B cell (primary cell): ENCODE measurements at regions not wholly inside any gene's neighbourhood (a gene's known extent, or its start where the extent isn't known, plus 50 kb on each side); places are given as distances from the start of the nearest gene placed in this dataset.

Source experiments
- ATAC-seq: fragments of 200-7000 bp; cut with Tn5 transposase; one replicate; pipeline ENCODE4 v1.10.0; 2021; ENCODE audit warnings: low read depth, mild to moderate bottlenecking, moderate number of reproducible peaks, moderate library complexity
- CTCF ChIA-PET: fragments of 350-600 bp; sonication (Branson Sonifier 250); formaldehyde crosslinking; loops from one replicate; lab custom pipeline; 2021; ENCODE audit warnings: antibody characterized with exemption, inconsistent platforms; lab: Charles Lee
- POLR2A ChIA-PET: fragments of 350-600 bp; sonication (Branson Sonifier 250); formaldehyde crosslinking; loops from one replicate; lab custom pipeline; 2021; ENCODE audit warnings: antibody characterized with exemption; lab: Charles Lee
- DNase-seq: peaks from one replicate; pipeline ENCODE4 v3.0.0; 2013
- H2AFZ ChIP-seq: 2 replicates; pipeline ENCODE4 v1.6.1; 2012; ENCODE audit warnings: mild to moderate bottlenecking, low read depth, low read length; ENCODE audit not compliant: insufficient read depth, poor library complexity, severe bottlenecking
- H3K27ac ChIP-seq, 2 donors: 1 replicate in 1 of 2; 2 replicates in 1 of 2; pipeline ENCODE4 v1.5.1; 2012 to 2013; ENCODE audit warnings: low read length in 2 of 2, mild to moderate bottlenecking in 2 of 2, moderate library complexity in 1 of 2
- H3K27me3 ChIP-seq, 4 experiments: fragments of 200-600 bp in 1 of 4; sonication (generic) in 1 of 4; replicated peaks in 1 of 4; 1 replicate in 2 of 4; 2 replicates in 2 of 4; pipeline versions ENCODE4 v1.6.1 to v1.7.0; 2013 to 2016; ENCODE audit warnings: low read length in 3 of 4, mild to moderate bottlenecking in 2 of 4, mixed read lengths in 1 of 4, moderate library complexity in 1 of 4; ENCODE audit not compliant: insufficient read depth in 4 of 4, control insufficient read depth in 3 of 4; ENCODE audit errors: control extremely low read depth in 1 of 4
- H3K36me3 ChIP-seq, 2 experiments: replicated peaks in 1 of 2; 1 replicate in 1 of 2; 2 replicates in 1 of 2; pipeline versions ENCODE4 v1.6.1 to v1.7.1; 2013; ENCODE audit warnings: low read length in 1 of 2; ENCODE audit not compliant: insufficient read depth in 2 of 2, control insufficient read depth in 1 of 2; ENCODE audit errors: control extremely low read depth in 1 of 2, extremely low read depth in 1 of 2
- H3K4me1 ChIP-seq, 2 donors: fragments of 200-600 bp in 1 of 2; sonication (generic) in 1 of 2; 1 replicate in 1 of 2; 2 replicates in 1 of 2; pipeline versions ENCODE4 v1.5.1 to v1.6.1; 2013 to 2017; ENCODE audit warnings: low read length in 2 of 2; ENCODE audit not compliant: control insufficient read depth in 2 of 2, insufficient read depth in 2 of 2
- H3K4me2 ChIP-seq: replicated peaks from 2 replicates; pipeline ENCODE3; 2012; ENCODE audit warnings: mild to moderate bottlenecking, low read depth, low read length; ENCODE audit not compliant: poor library complexity, severe bottlenecking
- H3K4me3 ChIP-seq, 5 experiments: fragments of 200-600 bp in 1 of 5; sonication (generic) in 1 of 5; 1 replicate in 3 of 5; 2 replicates in 2 of 5; pipeline versions ENCODE4 v1.5.1 to v1.7.0; 2011 to 2016; ENCODE audit warnings: low read length in 4 of 5, mild to moderate bottlenecking in 4 of 5, low read depth in 2 of 5, control low read depth in 1 of 5, moderate library complexity in 1 of 5; ENCODE audit not compliant: insufficient read depth in 1 of 5; ENCODE audit errors: control extremely low read depth in 1 of 5, extremely low read depth in 1 of 5
- H3K79me2 ChIP-seq: fragments of 200-600 bp; sonication (generic); one replicate; pipeline ENCODE4 v1.6.0; 2016; ENCODE audit warnings: low read length; ENCODE audit not compliant: control insufficient read depth, insufficient read depth
- H3K9ac ChIP-seq: fragments of 200-600 bp; sonication (generic); 2 replicates; pipeline ENCODE4 v1.6.1; 2017; ENCODE audit warnings: mild to moderate bottlenecking, low read length, moderate library complexity
- H3K9me3 ChIP-seq, 3 donors: one replicate each; pipeline versions ENCODE4 v1.6.1 to v1.7.1; 2013; ENCODE audit warnings: low read length in 2 of 3; ENCODE audit not compliant: control insufficient read depth in 2 of 3, insufficient read depth in 1 of 3; ENCODE audit errors: control extremely low read depth in 1 of 3
- H4K20me1 ChIP-seq: 2 replicates; pipeline ENCODE4 v1.6.0; 2012; ENCODE audit warnings: mild to moderate bottlenecking, low read length; ENCODE audit not compliant: insufficient read depth, control insufficient read depth, poor library complexity, severe bottlenecking
- H3K27ac Mint-ChIP-seq: one replicate; pipeline ENCODE4 v1.8.0; 2021; ENCODE audit warnings: mixed read lengths
- H3K27me3 Mint-ChIP-seq: one replicate; pipeline ENCODE4 v1.8.0; 2021; ENCODE audit warnings: mixed read lengths
- H3K4me1 Mint-ChIP-seq: one replicate; pipeline ENCODE4 v1.8.0; 2021; ENCODE audit warnings: mixed read lengths
- H3K4me3 Mint-ChIP-seq: one replicate; pipeline ENCODE4 v1.8.0; 2021; ENCODE audit warnings: mixed read lengths
- H3K9me3 Mint-ChIP-seq: one replicate; pipeline ENCODE4 v1.8.0; 2022; ENCODE audit warnings: mixed read lengths; ENCODE audit not compliant: insufficient read depth
- CTCF ChIP-seq: fragments of 200-600 bp; IDR thresholded peaks from one replicate; pipeline ENCODE4 v1.8.0; 2022; ENCODE audit warnings: antibody characterized with exemption, mild to moderate bottlenecking
- EZH2 ChIP-seq: IDR thresholded peaks from 2 replicates; pipeline ENCODE4 v1.6.1; 2012; ENCODE audit warnings: borderline replicate concordance, low read depth, mild to moderate bottlenecking, moderate library complexity, low read length; ENCODE audit not compliant: insufficient read depth, poor library complexity, severe bottlenecking
- WGBS: methylation state at CpG from one replicate; pipeline ENCODE4 v1.1.5; 2013; ENCODE audit warnings: missing lambda C conversion rate; ENCODE audit not compliant: insufficient coverage; 5-methylcytosine and 5-hydroxymethylcytosine counted together
- intact Hi-C: fragments of 100-400 bp; cut with micrococcal nuclease; formaldehyde crosslinking; loops from one replicate; pipeline ENCODE4 v1.10.0; 2022

GRCh38 chr2:128552141-128552805 lies 233.6 kb upstream of the HS6ST1 start:
- TF ChIP-seq CTCF (no peak), EZH2 (no peak)
- no peaks in the 10 kb centered on the region for H4K20me1 ChIP-seq
- no peaks in the 10 kb centered on the region for H3K36me3 ChIP-seq
- no peak overlapping the region for H2AFZ ChIP-seq
- no peak overlapping the region for H3K27ac ChIP-seq
- Mint-ChIP-seq H3K27me3 (peaks cover 2% of the 10 kb centered on the region), H3K27ac (no peak overlapping the region), H3K9me3 (no peaks in the 10 kb centered on the region), H3K4me3 (no peak overlapping the region), H3K4me1 (no peaks in the 10 kb centered on the region)
- no peaks in the 10 kb centered on the region for H3K4me1 ChIP-seq
- no peak overlapping the region for H3K9ac ChIP-seq
- no peak for ATAC-seq
- ChIA-PET CTCF (no interaction called here), POLR2A (no interaction called here)
- H3K27me3 ChIP-seq = no peaks in the 10 kb centered on the region
- H3K9me3 ChIP-seq = no peaks in the 10 kb centered on the region
- H3K79me2 ChIP-seq = no peaks in the 10 kb centered on the region
- H3K4me2 ChIP-seq = no peak overlapping the region
- intact Hi-C loops = no loop called here
- H3K4me3 ChIP-seq = no peak overlapping the region
- DNase-seq = no peak
- 85% methylated on average over 5 of the region's 8 CpGs for WGBS

- ChIA-PET CTCF (no interaction called here), POLR2A (no interaction called here)
- Histone ChIP-seq H3K79me2 (no peaks in the 10 kb centered on the region), H3K27me3 (no peaks in the 10 kb centered on the region), H2AFZ (no peak overlapping the region), H4K20me1 (no peaks in the 10 kb centered on the region), H3K36me3 (no peaks in the 10 kb centered on the region), H3K9ac (no peak overlapping the region), H3K27ac (no peak overlapping the region), H3K9me3 (no peaks in the 10 kb centered on the region), H3K4me3 (no peak overlapping the region), H3K4me1 (no peaks in the 10 kb centered on the region), H3K4me2 (no peak overlapping the region)
- ATAC-seq = no peak
- no peak for TF ChIP-seq CTCF
- no peak for DNase-seq
- 79% methylated on average over 8 of the region's 11 CpGs for WGBS
- no peak overlapping the region for H3K27ac Mint-ChIP-seq
- no peak overlapping the region for H3K4me3 Mint-ChIP-seq
- intact Hi-C loops = no loop called here
- H3K4me1 Mint-ChIP-seq = no peaks in the 10 kb centered on the region
- H3K9me3 Mint-ChIP-seq = no peaks in the 10 kb centered on the region
- peaks cover 2% of the 10 kb centered on the region for H3K27me3 Mint-ChIP-seq
These were observed 234.3 kb upstream of the HS6ST1 start for GRCh38 chr2:128552806-128553551.
